Lower lobe of right lung (tissue), 2 donors: ENCODE measurements at regions not wholly inside any gene's neighbourhood (a gene's known extent, or its start where the extent isn't known, plus 50 kb on each side); places are given as distances from the start of the nearest gene placed in this dataset.

Source experiments
- ATAC-seq, 2 donors: fragments of 200-7000 bp; cut with Tn5 transposase; one replicate each; pipeline ENCODE4 v1.9.1; 2020 to 2022; ENCODE audit warnings: mild to moderate bottlenecking in 2 of 2, moderate library complexity in 2 of 2
- DNase-seq: peaks from one replicate; pipeline ENCODE4 v3.0.0-alpha.2; 2020
- H3K27ac ChIP-seq: fragments of 200-600 bp; one replicate; pipeline ENCODE4 v1.8.0; 2022
- H3K27me3 ChIP-seq: fragments of 200-600 bp; one replicate; pipeline ENCODE4 v1.8.0; 2022; ENCODE audit warnings: low read depth
- H3K36me3 ChIP-seq: fragments of 200-600 bp; one replicate; pipeline ENCODE4 v1.8.0; 2022; ENCODE audit warnings: mild to moderate bottlenecking
- H3K4me1 ChIP-seq: fragments of 200-600 bp; one replicate; pipeline ENCODE4 v1.8.0; 2022
- H3K4me3 ChIP-seq: fragments of 200-600 bp; one replicate; pipeline ENCODE4 v1.8.0; 2022; ENCODE audit warnings: mild to moderate bottlenecking
- H3K9me3 ChIP-seq: fragments of 200-600 bp; one replicate; pipeline ENCODE4 v1.8.0; 2022
- intact Hi-C: fragments of 100-400 bp; cut with DNase I; formaldehyde crosslinking; loops from one replicate; pipeline ENCODE4 v1.11.0; 2022
- TF ChIP-seq, protein P1 (sequence below): fragments of 200-600 bp; IDR thresholded peaks from one replicate; pipeline ENCODE4 v1.8.0; 2022; ENCODE audit warnings: antibody characterized with exemption, mild to moderate bottlenecking
- donor health status: DM: no; HTN: yes; CAD: no; lungs with severe emphysema.

DNA sequence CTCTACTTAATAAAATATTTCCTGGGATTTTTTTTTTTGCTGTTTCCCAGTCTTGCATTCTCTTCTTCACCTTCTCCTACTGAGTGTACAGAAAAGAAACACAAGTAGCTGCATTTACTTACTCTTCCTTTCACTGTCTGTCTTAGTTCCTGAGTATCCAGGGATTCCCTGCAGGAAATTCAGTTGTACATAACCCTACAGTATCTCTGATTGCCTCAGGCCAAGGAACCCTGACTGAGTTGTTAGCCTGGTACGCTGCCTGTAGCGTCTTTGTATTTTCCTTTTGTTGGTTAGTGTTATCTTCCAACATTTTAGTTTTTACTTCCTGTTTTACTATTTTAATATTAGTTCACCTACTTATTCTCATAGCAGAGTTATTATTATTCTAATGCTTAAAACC, 142.5 kb upstream of the ROBO1 start:
- Histone ChIP-seq H3K36me3 (no peaks in the 10 kb centered on the region), H3K9me3 (no peaks in the 10 kb centered on the region), H3K27me3 (no peaks in the 10 kb centered on the region), H3K27ac (no peak overlapping the region), H3K4me1 (no peaks in the 10 kb centered on the region), H3K4me3 (no peak overlapping the region)
- ATAC-seq: no peak
- intact Hi-C loops: no loop called here
- TF ChIP-seq, protein P1, sequence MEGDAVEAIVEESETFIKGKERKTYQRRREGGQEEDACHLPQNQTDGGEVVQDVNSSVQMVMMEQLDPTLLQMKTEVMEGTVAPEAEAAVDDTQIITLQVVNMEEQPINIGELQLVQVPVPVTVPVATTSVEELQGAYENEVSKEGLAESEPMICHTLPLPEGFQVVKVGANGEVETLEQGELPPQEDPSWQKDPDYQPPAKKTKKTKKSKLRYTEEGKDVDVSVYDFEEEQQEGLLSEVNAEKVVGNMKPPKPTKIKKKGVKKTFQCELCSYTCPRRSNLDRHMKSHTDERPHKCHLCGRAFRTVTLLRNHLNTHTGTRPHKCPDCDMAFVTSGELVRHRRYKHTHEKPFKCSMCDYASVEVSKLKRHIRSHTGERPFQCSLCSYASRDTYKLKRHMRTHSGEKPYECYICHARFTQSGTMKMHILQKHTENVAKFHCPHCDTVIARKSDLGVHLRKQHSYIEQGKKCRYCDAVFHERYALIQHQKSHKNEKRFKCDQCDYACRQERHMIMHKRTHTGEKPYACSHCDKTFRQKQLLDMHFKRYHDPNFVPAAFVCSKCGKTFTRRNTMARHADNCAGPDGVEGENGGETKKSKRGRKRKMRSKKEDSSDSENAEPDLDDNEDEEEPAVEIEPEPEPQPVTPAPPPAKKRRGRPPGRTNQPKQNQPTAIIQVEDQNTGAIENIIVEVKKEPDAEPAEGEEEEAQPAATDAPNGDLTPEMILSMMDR: no peak
- DNase-seq: no peak

DNA sequence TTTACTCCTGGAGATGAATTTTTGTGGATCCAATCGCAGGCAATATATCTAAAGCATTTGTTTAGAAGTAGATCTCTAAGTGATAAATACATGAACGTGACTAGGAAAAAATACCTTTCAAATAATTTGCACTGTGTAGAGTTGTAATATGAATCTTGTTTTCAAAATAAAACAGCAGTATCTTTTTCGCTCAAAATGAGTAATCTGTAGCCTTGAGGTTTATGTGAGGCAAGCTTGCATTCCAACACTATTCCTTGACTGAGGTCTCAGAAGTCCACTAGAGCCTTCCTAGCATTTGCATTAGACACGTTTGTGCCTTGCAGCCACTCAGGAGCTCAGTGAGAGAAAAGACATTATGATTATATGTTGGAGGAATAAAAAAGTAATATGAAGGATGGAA, 138.3 kb upstream of the ROBO1 start:
- Histone ChIP-seq H3K27ac (no peak overlapping the region), H3K9me3 (no peaks in the 10 kb centered on the region), H3K27me3 (no peaks in the 10 kb centered on the region), H3K4me3 (no peak overlapping the region), H3K4me1 (no peaks in the 10 kb centered on the region), H3K36me3 (no peaks in the 10 kb centered on the region)
- TF ChIP-seq, protein P1: no peak
- intact Hi-C loops: no loop called here
- ATAC-seq: no peak
- DNase-seq: no peak

DNA sequence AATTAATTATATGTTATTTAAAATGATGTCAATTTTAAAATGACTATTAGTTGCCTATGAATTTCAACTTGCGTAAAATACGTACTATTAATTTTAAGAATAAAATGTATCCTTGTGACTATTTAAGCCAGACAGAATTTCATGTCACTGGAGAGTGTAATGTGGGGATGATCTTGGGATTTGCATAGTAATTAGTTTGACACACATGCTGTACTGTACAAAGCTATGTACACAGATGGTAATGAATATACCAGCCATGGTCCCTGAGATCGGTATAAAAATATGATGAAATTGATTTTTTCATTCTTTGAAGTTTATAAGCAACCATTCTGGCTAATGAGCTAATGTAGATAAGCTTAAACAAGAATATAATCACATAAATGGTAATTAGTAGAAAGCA, 134.4 kb upstream of the ROBO1 start:
- Histone ChIP-seq H3K4me3 (no peak overlapping the region), H3K9me3 (no peaks in the 10 kb centered on the region), H3K27ac (no peak overlapping the region), H3K27me3 (no peaks in the 10 kb centered on the region), H3K36me3 (no peaks in the 10 kb centered on the region), H3K4me1 (no peaks in the 10 kb centered on the region)
- DNase-seq (no peak), ATAC-seq (no peak)
- intact Hi-C loops: no loop called here
- TF ChIP-seq, protein P1: no peak

DNA sequence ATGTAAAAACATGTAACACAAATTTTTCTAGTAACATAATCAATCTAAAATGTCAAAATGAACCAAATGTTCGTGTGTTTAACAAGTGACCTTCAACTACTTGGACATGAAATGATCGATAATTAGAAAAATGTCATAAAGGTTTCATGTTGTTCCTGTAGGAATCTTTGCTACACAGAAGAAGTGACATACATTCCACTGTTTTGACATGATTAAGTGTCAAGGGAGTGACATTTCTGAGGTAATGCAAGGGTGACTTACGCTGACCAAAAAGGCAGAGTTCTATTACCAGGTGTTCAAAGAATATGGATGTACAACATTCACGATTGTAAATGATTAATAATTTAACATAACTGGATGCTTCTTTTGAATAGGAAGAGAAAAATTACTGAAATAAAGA, 131.1 kb upstream of the ROBO1 start:
- Histone ChIP-seq H3K27me3 (no peaks in the 10 kb centered on the region), H3K4me1 (no peaks in the 10 kb centered on the region), H3K9me3 (no peaks in the 10 kb centered on the region), H3K36me3 (no peaks in the 10 kb centered on the region), H3K27ac (no peak overlapping the region), H3K4me3 (no peak overlapping the region)
- DNase-seq (no peak), ATAC-seq (no peak)
- intact Hi-C loops: no loop called here
- TF ChIP-seq, protein P1: no peak

DNA sequence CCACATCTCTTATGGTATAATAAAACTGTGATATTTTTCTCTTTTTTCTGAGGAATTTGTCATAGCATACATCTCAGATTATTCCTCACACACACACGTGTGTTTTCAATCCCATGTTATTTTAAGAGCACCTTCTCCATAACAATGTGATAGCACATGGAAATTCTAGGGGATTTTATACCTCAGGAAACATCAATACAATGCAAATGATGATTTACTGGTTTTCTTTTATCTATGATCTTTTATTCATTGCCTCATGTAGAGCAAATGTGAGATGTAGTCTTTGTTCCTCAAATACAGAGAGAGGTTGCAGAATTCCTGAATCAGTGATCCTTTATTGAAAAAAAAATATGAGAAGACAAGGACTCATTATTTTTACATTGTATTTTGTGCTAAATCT, 128.3 kb upstream of the ROBO1 start:
- H3K4me1 ChIP-seq: no peaks in the 10 kb centered on the region
- H3K4me3 ChIP-seq: no peak overlapping the region
- H3K27me3 ChIP-seq: no peaks in the 10 kb centered on the region
- no peaks in the 10 kb centered on the region for H3K9me3 ChIP-seq
- TF ChIP-seq, protein P1: no peak
- no peaks in the 10 kb centered on the region for H3K36me3 ChIP-seq
- no peak for DNase-seq
- intact Hi-C loops: no loop called here
- no peak overlapping the region for H3K27ac ChIP-seq
- ATAC-seq: no peak

DNA sequence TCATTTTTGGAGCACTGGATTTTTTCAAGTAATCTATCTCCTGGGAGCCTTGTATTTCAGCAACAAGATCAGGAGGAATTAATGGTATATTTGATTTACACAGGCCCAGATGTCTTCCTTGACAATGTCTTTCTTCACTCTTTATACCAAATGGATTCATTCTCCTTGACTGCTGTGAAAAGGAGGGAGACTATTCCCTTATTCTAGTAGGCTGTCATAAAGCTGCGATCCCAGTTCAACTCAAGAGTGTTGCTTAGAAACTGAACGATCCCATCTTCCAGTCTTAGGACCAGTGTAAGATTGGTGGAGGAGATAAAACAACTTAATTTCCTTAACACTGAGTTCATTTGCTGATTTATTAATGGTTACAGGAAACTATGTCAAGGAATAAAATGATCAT, 119.4 kb upstream of the ROBO1 start:
- DNase-seq: no peak
- TF ChIP-seq, protein P1: no peak
- intact Hi-C loops: no loop called here
- Histone ChIP-seq H3K27ac (no peak overlapping the region), H3K9me3 (no peaks in the 10 kb centered on the region), H3K4me1 (no peaks in the 10 kb centered on the region), H3K27me3 (no peaks in the 10 kb centered on the region), H3K4me3 (no peak overlapping the region), H3K36me3 (no peaks in the 10 kb centered on the region)
- ATAC-seq: no peak
